Renal cortical epithelial cell (primary cell): ENCODE measurements at regions not wholly inside any gene's neighbourhood (a gene's known extent, or its start where the extent isn't known, plus 50 kb on each side); places are given as distances from the start of the nearest gene placed in this dataset.

Experiments
- DNase-seq: peaks from one replicate; pipeline ENCODE4 v3.0.0-alpha.2; 2011; ENCODE audit warnings: low read depth

GRCh38 chr9:89958086-89958485 is 353.3 kb downstream of the GADD45G start:
- DNase-seq, result no peak

- DNase-seq, result no peak
These were observed 357.0 kb downstream of the GADD45G start for GRCh38 chr9:89961616-89962341.

- no peak for DNase-seq
These were observed 358.5 kb downstream of the GADD45G start for GRCh38 chr9:89963280-89963679.

GRCh38 chr9:89967527-89967926 is 362.7 kb downstream of the GADD45G start:
- DNase-seq, result no peak

- DNase-seq, result no peak
These were observed 364.4 kb downstream of the GADD45G start for GRCh38 chr9:89969156-89969675.

GRCh38 chr9:89969881-89970639 is 365.2 kb downstream of the GADD45G start:
- DNase-seq, result peak; percentile 25

GRCh38 chr9:89970701-89971100 is 365.9 kb downstream of the GADD45G start:
- no peak for DNase-seq

- no peak for DNase-seq
These were observed 367.7 kb downstream of the GADD45G start for GRCh38 chr9:89972535-89972934.

GRCh38 chr9:89974582-89974981 is 369.8 kb downstream of the GADD45G start:
- DNase-seq, result no peak

- DNase-seq, result no peak
These were observed 370.2 kb downstream of the GADD45G start for GRCh38 chr9:89975024-89975423.

GRCh38 chr9:89975630-89976029 is 370.8 kb downstream of the GADD45G start:
- DNase-seq, result no peak

- no peak for DNase-seq
These were observed 373.4 kb downstream of the GADD45G start for GRCh38 chr9:89978185-89978584.

GRCh38 chr9:89980600-89980999 is 375.8 kb downstream of the GADD45G start:
- no peak for DNase-seq

- DNase-seq, result no peak
These were observed 377.2 kb downstream of the GADD45G start for GRCh38 chr9:89982016-89982415.

- no peak for DNase-seq
These were observed 378.6 kb downstream of the GADD45G start for GRCh38 chr9:89983411-89983810.

- no peak for DNase-seq
These were observed 379.4 kb downstream of the GADD45G start for GRCh38 chr9:89984214-89984613.

GRCh38 chr9:89985068-89985467 is 380.3 kb downstream of the GADD45G start:
- no peak for DNase-seq

- DNase-seq, result no peak
These were observed 381.4 kb downstream of the GADD45G start for GRCh38 chr9:89986190-89986589.

GRCh38 chr9:89988458-89988857 is 383.6 kb downstream of the GADD45G start:
- no peak for DNase-seq

- DNase-seq, result no peak
These were observed 386.5 kb downstream of the GADD45G start for GRCh38 chr9:89991204-89991790.

- DNase-seq, result no peak
These were observed 387.8 kb downstream of the GADD45G start for GRCh38 chr9:89992326-89993198.
